GM21360 (cell line): ENCODE measurements at regions not wholly inside any gene's neighbourhood (a gene's known extent, or its start where the extent isn't known, plus 50 kb on each side); places are given as distances from the start of the nearest gene placed in this dataset.

Experiments
- ATAC-seq: cut with Tn5 transposase; IDR thresholded peaks from one replicate; pipeline ENCODE4 v1.9.1; 2021; ENCODE audit warnings: mild to moderate bottlenecking, moderate library complexity; ENCODE audit not compliant: unreplicated experiment

DNA sequence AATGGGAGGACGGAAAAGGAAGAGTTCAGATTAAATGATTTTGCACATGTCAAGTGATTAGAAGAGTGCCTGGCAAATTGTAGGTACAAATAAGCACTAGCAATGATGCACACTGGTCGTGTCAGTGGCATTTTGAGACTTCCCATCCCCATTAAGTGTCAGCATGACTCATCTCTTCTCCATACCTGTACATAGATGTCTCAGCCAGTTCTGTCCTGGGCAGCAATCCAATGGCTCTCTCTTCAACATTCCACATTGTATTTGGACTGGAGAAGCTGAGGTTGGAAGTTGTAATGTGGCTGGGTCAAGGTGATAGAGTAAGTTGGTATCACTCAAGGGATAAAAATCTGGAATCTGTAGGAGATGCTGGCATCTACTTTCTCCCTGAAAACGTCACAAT is 742.7 kb downstream of the VRK1 start:
- no peak for ATAC-seq

DNA sequence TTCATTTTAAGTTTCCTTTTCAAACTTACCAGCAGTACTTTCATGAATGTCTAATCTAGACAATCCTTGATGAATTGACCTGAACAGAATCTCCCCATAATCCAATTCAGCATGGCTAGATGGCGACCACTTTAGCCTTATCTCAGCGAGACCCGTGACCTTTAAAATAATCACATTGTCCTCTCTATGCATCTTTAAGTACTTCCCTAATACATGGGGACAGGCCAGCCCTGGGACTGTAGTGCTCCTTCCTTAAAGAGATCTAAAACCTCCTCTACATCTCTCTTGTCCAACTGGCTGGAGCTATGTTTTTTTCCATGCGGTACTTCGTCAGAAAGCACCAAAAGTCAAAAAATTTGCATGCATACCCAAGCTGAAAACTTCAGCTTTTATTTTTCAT is 746.0 kb downstream of the VRK1 start:
- no peak for ATAC-seq

DNA sequence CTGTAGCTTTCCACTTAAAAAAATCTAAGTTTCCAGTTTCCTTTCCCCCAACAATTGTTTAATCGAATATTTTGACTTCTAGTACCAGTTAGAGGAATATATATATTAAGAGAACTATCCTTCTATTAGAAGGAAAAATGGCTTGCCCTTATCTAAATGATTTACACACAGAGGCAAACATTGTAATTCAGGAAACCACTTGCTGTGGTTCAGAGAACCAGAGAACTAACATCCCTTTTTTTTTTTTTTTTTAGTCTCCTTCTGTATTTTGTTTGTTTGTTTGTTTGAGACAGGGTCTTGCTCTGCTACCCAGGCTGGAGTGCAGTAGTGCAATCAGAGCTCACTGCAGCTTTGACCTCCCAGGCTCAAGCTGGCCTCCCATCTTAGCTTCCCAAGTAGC is 746.6 kb downstream of the VRK1 start:
- no peak for ATAC-seq

DNA sequence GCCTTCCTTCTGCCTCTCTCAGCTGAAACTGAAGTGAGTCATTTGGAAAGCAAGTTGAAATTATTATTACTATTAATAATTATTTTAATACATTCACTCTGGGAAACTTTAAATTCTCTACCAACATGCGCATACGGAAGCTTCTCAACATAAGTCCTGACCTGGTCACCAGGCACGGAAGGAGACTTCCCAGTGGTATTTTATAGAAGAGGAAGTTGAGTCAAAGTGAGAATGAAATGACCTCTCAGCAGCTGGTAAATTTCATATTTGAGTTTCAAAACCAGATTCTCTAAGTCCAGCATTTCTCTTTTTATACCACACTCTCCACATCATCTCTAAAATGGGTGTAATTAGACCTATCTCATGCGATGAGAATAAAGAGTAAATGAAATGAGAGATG is 747.4 kb downstream of the VRK1 start:
- no peak for ATAC-seq

DNA sequence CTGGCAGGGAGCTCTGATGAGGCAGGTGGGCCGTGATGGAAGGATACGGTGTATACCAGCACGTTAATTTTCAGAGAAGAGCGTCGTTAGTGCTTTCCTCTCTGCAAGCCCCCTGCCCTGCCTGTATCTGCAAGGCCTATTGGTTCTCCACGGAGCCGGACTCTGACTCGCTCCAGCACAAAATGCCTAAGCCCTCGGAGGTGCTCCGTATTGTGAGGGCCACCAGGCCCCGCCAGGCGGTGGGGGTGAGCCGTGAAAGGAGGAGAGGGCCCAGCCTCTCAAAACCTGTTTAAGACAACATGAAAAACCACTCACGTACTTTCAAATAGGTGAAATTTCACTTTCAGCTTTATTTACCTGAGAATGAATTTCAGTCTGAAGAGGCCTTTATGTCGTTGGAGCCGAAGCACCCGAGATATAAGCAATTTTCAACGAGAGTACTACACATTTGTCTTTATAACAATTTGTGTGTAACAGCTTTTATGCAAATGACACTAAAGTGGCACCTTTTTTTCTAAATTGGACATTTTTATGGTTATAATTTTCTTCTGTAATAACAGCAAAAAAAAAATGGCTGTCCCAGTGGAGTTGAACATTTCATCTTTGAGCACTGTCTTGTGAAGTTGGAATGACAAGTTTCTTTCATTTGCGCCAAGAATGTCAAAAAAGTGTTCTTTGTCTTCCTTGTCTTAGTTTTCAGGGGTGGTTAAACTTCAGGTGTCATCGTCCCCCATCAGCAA is 749.5 kb downstream of the VRK1 start:
- ATAC-seq, result no peak

DNA sequence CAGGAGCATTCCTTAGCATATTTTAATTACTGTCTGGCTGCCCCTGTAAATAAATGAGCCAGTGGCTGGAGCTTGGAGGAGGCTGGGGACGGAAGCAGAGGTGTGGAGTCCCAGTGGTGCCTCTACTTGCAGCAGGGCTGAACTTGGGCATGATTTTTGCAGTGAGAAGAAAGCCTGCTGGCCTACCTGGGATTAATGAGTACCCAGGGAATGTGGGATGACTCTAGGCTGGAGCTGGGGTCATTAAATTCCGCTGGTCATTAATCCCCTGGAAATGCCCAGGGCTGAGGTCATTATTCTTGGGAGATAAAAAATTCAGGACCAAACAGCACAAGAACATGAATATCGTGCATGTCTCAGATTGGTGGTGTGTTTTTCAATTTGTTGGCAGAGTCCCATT is 753.3 kb downstream of the VRK1 start:
- no peak for ATAC-seq

DNA sequence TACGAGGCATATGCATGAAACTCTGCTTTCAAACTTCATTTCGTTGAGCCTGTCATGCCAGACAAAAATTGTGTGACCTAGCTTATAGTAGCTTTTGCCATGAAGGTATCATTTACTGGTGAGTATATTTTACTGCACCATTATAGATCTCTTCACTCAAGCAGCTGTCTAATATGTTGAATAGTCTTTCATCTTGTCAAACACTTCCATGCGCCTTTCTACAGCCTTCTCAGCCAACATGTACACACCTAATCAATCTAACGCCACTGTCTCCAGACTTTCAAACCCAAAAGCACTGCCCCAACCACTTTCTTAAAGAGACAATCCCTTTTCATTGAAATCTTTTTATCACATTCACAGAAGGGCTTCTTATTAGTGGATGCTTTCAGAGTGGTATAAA is 757.4 kb downstream of the VRK1 start:
- no peak for ATAC-seq

DNA sequence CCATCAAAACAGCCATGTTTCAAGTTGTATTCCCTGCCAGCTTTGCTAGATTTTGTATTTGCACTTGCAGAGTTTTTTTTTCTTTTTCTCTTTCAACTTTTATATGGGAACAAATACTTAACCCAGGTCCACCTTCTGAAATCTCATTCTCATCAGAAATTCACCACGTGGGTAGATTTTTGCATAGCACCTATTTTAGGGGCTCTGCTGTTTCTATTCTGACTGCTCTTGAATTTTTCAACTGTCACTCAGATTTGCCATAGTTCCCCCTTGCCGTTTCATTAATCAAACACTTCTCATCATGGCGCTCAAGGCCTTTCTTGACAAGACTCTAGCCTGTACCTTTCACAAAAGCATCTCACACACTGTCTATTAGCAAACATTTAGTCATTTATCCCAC is 767.2 kb downstream of the VRK1 start:
- no peak for ATAC-seq

DNA sequence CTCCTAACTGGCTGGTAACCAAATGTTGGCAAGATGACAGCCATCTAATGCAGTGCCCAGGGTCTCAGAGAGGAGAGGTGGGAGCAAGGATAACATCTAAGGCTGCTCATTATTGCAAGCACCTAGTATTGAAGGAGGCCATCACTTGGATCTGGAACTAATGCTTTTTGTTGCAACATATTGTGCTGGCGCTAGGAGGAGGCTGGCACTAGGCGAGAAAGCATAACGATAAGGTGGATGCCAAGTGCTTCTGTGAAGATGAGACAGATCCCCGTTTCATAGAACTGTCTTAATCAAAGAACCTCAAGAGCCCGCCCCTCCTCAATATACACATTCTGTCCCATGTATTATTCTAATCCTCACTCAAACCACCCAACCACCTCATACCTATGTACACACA is 774.0 kb downstream of the VRK1 start:
- no peak for ATAC-seq

DNA sequence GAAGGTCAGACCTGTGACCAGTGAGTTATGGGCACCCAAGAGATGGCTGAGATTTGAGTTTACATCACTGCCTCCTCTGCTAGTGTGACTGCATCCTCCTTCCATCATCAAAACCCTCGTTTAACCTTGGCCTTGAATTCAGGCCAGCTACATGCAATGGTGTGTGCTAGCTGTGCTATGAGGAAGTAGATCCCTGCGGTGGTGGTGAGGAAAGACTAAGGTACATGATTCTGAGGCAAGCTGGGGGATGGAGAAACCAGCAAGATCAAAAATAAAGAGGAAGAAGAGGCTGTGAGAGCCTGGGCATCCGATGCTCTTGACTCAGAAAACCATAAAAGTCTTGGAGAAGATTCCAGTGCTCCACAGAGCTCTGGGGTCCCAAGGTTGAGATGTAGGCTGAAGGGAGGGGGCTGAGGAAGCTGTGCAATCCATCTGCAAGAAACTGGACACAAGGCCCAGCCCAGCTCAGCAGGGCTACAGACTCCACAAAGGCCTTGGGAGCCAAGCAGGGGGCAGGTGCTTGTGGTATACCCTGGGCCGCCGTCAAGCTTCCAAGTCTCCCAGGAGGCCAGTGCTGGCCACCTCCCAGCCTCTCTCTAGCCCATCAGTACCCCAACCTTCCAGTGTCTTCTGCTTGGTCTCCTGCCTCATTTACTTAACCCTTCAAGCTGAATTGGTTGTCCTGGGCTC is 774.8 kb downstream of the VRK1 start:
- no peak for ATAC-seq

DNA sequence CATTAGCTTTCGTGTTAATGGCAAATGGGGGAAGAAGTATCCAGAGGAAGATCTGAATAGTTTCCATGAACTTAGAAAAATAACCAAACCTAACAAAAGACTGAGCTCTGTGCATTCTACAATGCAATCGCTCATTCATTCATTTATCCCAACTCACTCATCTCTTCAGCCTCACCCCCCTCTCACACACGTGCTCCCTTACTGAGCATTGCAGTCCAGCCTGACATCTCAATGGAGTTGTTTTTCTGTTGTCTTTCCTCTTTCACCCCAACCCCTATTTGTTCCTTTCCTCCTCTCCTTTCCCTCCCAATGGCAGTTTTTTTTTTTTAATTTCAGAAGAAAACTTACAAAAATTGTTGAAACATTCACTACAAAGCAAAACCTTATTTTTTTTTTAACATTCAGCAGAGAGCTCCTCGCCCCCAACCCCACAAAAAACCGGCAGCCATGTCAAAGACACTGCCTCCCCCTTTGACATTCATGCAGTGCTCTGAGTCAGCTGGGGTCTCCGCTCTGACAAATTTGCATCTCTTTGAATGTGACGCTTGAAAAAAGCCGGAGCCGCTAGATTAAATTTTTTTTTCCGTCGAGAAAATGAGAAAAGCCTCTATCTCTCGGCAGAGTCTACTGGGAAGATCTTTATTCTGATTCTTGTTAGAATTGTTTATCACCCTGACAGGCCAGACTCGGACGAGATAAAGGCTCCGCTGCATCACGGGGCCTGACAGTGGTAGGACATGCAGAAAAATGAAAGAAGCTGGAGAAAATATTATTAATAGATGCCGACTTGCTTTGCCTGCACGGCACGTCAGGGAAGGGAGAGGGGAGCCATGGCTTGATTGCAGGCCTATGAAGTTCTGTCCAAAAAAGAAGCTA is 775.6 kb downstream of the VRK1 start:
- ATAC-seq, result no peak

DNA sequence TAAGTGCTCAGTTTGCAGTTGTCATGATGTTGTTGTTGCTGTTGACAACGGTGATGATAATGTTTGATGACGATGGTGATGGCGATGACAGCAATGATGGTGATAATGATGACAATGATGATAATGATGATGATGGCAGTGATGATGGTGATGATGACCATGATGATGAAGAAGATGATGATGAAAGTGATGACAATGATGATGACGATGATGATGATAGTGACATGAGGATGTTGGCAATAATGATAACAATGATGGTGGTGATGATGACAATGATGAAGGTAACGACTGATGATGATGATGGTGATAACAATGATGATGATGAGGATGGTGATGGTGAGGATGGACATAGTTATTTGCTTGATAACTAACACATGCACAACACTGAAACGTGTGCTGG is 778.5 kb downstream of the VRK1 start:
- no peak for ATAC-seq

DNA sequence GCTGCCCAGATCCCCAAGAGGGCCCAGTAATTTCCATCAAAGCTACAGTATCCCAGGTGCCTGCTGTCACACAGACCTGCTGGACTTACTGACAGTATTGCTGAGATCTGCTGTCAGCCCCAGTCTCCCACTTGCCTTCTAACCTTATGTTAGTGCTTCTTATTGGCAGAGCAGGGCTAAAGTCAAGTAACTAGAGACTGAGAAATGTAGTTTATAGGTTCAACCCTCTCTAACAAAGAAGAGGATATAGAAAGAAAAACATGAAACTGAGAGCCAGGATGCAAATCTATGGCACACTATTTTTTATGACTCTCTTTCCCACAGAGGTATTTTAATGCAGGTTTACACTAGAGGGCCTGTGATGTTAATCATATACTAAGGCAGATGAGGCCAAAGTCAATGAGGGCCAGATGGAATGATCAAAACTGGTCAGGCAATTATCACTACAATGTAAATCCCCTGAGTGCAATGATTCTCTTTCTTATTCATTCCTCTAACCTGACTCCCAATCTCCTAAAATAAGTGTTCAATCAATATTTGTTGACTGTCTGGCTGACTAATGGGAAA is 781.9 kb downstream of the VRK1 start:
- no peak for ATAC-seq

DNA sequence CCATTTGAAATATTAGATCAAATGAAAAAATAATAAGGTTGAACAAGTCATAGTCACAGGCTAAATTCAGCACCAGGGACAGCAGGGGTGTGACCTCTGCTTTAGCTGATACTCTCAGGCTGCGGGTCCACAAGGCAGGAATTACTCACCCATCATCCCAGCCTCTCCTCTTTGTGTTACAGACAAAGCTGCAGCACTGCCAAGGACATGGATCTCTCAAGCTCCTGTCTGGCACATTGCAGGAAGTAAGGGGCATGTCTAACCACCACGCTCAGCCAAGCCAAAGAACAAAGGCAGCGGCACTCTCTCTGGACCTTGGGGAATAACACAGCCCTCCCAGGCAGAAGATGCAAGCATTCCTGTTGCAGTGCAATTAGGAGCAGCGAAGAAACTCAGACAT is 783.8 kb downstream of the VRK1 start:
- ATAC-seq, result no peak

DNA sequence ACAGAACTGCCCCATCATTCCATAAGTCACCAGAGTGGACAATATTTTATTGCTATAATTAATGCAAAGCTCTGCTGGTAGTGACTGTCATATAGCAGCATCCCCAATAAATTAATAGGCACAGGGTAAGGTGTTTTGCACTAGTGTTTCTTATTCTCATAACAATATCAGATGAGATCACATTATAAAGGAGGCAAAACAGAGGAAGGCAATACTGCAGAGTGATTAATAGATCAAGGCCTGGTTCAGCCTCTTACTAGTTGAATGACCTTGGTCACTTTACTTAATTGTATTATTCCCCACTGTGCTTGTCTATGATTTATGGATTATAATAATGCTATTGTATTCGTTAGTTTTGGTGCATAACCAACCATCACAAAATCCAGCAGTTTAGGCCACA is 784.8 kb downstream of the VRK1 start:
- no peak for ATAC-seq

DNA sequence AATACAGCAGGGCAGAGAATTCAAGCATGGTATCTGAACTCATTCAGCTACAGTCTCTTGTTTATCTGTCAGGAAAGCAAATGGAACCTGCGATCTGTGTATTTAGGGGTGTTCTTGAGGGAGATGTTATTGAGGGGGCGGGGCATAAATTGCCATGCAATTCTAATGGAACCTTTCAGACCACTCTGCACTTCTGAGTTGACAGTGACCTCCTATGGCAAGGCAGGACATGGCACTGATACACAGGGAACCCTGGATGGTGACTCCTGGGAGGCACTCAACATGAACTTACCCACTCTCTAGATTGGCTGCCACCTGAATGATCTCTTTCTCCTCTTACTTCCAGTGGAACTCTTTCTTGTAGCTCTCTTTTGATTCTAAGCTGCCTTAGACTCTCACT is 787.3 kb downstream of the VRK1 start:
- no peak for ATAC-seq

DNA sequence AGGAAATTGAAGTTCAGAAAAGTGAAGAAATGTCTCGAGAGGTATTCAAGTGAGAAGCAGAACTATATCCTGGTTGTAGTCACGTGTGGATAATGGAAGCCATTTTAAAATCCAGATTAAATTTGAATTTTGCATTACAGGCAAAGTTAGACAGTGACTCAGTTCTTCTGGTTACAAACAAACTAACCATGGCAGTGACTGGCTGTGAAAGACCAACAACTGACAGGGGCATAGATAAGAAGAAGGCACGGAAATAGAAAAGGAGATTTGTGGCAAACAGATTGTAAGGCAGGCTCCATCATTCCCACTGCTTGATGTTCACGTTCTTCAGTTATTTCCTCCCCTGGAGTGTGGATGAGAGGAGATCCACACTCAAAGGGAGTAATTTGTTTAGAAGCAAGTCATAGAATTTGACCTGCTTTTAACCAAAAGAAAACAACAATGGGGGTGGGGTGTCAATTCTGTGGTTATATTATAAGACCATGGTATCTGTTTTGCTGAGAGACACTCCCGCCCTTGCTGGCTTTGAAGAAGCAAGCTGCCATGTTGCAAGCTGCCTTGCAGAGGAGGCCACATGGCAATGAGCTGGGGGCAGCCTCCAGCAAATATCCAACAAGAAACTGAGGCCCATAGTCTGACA is 795.3 kb downstream of the VRK1 start:
- ATAC-seq, result no peak

DNA sequence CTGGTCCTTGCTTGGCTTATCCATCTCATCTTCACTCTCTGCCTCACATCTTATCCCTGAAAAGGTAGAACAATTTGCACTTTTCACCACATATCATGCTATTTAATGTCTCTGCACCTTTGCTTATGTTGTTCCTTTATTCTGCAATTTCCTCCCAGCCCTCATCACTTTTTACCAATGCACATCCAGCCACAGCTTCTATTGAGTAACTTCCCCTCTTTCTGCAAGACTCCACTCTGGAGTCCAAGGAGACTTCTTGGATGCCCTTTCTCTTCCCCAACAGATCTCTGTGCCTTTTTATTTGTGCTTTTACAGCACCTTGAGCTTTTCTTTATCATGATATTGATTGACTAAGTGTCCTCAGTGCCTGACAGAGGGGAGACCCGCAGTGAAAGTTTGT is 797.1 kb downstream of the VRK1 start:
- no peak for ATAC-seq

DNA sequence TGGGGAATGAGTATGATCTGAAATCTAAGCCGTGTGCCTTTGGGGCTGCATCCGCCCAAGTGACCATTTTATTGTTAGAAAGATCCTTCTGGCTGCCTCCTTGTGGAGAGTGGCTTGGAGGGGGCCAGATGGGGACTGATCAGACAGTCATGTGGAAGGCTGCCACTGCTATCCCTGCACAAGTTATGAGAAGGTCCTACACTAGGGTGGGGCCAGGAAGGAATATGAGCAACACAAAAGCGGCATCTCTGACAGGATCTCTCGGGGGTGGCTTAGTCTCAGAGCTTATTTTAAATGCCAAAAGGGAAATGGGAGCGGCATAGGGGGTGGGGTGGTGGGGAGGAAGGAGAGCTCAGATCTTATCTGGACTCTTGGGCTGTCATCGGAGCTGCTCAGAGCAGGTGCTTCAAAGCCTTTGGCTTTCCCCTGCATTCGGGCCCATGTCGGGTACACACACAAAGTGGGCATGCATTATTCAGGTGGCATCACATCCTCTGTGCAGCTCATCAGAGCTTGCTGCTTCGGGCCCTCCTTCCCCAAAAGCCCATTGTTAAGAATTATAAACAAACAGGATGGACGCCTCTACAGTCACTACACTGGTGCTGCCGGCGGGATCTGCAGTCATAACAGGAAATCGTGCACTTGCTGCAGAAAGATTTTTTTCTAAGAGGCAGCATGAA is 805.4 kb downstream of the VRK1 start:
- ATAC-seq, result no peak

DNA sequence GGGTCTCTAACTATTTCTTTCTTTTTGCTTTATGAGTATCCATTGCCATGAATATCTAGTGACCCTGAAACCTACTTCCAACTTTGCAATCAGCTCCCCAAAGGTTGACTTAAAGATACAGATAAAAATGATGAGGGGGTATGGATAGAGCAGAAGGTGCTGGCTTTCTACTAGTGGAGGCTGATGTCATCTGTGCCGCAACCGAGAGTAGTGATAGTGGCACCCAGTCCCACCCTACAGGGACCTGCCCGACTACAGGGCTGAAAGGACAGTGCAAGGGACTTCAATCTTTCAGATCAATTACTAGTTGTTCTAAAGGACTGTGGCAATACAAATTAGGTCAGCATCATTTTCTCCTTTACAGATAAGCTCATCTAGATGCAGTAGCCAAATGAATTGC is 806.0 kb downstream of the VRK1 start:
- no peak for ATAC-seq

DNA sequence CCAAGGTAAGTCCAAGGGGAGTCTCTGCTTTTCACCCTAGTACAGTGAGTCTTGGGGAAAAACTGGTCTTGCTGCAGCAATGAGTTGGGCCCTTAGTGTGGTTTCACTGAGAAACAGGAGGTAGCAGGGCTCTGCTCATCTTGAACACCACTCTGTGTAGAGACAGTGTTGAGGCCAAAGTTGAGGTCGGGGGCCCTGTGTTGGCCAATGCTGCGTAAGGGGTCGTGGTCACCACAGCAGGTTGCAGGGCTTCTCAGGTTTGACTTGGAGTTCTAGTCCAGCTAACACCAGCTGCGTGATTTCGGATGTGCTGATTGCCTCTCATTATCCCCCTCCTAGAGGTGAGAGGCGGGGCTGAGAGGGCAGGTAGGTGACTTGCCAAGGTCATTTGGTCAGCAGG is 807.5 kb downstream of the VRK1 start:
- no peak for ATAC-seq
